Endothelial cell (in vitro differentiated cells): ENCODE measurements at regions not wholly inside any gene's neighbourhood (a gene's known extent, or its start where the extent isn't known, plus 50 kb on each side); places are given as distances from the start of the nearest gene placed in this dataset.

Source experiments
- DNase-seq: peaks from one replicate; pipeline ENCODE4 v3.0.0; 2021; ENCODE audit warnings: low spot score
- H3K27ac Mint-ChIP-seq: one replicate; pipeline ENCODE4 v1.8.0; 2021; ENCODE audit warnings: mixed read lengths, inconsistent platforms; ENCODE audit not compliant: unreplicated experiment
- H3K27me3 Mint-ChIP-seq: one replicate; pipeline ENCODE4 v1.8.0; 2021; ENCODE audit warnings: mild to moderate bottlenecking, moderate library complexity, mixed read lengths, inconsistent platforms; ENCODE audit not compliant: unreplicated experiment
- H3K36me3 Mint-ChIP-seq: one replicate; pipeline ENCODE4 v1.8.0; 2021; ENCODE audit warnings: mild to moderate bottlenecking, low read depth, mixed read lengths, inconsistent platforms; ENCODE audit not compliant: unreplicated experiment
- H3K4me1 Mint-ChIP-seq: one replicate; pipeline ENCODE4 v1.8.0; 2021; ENCODE audit warnings: mild to moderate bottlenecking, mixed read lengths, inconsistent platforms; ENCODE audit not compliant: unreplicated experiment
- H3K4me3 Mint-ChIP-seq: one replicate; pipeline ENCODE4 v1.8.0; 2021; ENCODE audit warnings: mild to moderate bottlenecking, mixed read lengths, inconsistent platforms; ENCODE audit not compliant: unreplicated experiment
- H3K9me3 Mint-ChIP-seq: one replicate; pipeline ENCODE4 v1.8.0; 2021; ENCODE audit warnings: mixed read lengths, inconsistent platforms; ENCODE audit not compliant: unreplicated experiment
- TF ChIP-seq, protein P1 (sequence below): fragments of 200-600 bp; sonication (generic); IDR thresholded peaks from one replicate; pipeline ENCODE4 v1.5.0; 2021; ENCODE audit warnings: antibody characterized with exemption; ENCODE audit not compliant: unreplicated experiment

- peaks cover 2% of the 10 kb centered on the region for H3K27me3 Mint-ChIP-seq
- DNase-seq = no peak
- peaks cover 5% of the 10 kb centered on the region for H3K4me1 Mint-ChIP-seq
- H3K36me3 Mint-ChIP-seq = no peaks in the 10 kb centered on the region
- H3K4me3 Mint-ChIP-seq = no peak overlapping the region
- TF ChIP-seq, protein P1, sequence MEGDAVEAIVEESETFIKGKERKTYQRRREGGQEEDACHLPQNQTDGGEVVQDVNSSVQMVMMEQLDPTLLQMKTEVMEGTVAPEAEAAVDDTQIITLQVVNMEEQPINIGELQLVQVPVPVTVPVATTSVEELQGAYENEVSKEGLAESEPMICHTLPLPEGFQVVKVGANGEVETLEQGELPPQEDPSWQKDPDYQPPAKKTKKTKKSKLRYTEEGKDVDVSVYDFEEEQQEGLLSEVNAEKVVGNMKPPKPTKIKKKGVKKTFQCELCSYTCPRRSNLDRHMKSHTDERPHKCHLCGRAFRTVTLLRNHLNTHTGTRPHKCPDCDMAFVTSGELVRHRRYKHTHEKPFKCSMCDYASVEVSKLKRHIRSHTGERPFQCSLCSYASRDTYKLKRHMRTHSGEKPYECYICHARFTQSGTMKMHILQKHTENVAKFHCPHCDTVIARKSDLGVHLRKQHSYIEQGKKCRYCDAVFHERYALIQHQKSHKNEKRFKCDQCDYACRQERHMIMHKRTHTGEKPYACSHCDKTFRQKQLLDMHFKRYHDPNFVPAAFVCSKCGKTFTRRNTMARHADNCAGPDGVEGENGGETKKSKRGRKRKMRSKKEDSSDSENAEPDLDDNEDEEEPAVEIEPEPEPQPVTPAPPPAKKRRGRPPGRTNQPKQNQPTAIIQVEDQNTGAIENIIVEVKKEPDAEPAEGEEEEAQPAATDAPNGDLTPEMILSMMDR = no peak
- H3K27ac Mint-ChIP-seq = no peak overlapping the region
- H3K9me3 Mint-ChIP-seq = no peaks in the 10 kb centered on the region
Measured at GRCh38 chr11:44382656-44383240, 72.8 kb upstream of the ALX4 start.

GRCh38 chr11:44383246-44383645, 73.3 kb upstream of the ALX4 start:
- H3K27me3 Mint-ChIP-seq = peaks cover 2% of the 10 kb centered on the region
- peaks cover 5% of the 10 kb centered on the region for H3K4me1 Mint-ChIP-seq
- TF ChIP-seq, protein P1 = no peak
- no peak overlapping the region for H3K27ac Mint-ChIP-seq
- no peak overlapping the region for H3K4me3 Mint-ChIP-seq
- no peaks in the 10 kb centered on the region for H3K36me3 Mint-ChIP-seq
- DNase-seq = no peak
- H3K9me3 Mint-ChIP-seq = no peaks in the 10 kb centered on the region

DNA sequence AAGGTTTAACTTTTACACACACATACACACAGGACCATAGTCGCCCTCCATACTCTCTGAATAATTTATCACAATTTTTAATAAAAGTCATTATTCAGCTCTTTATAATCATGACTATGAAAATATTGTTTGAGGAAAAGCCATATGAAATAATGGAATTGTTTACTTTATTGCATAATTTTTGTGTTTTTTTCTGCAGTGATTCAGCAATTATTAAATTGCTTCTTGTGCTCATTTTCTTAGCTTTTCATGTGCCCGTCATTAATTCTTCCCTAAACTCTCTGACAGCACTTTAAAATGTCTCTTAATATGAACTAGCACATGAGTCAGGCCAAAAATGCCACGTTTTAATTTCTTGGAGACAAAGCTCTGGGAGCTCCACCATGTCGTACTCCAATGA, 77.5 kb upstream of the ALX4 start:
- H3K27ac Mint-ChIP-seq = no peak overlapping the region
- H3K4me3 Mint-ChIP-seq = no peak overlapping the region
- TF ChIP-seq, protein P1 = no peak
- H3K9me3 Mint-ChIP-seq = no peaks in the 10 kb centered on the region
- DNase-seq = no peak
- no peaks in the 10 kb centered on the region for H3K36me3 Mint-ChIP-seq
- H3K27me3 Mint-ChIP-seq = peaks cover 2% of the 10 kb centered on the region
- H3K4me1 Mint-ChIP-seq = no peaks in the 10 kb centered on the region

GRCh38 chr11:44387825-44388224, 77.9 kb upstream of the ALX4 start:
- Mint-ChIP-seq H3K4me1 (no peaks in the 10 kb centered on the region), H3K4me3 (no peak overlapping the region), H3K27ac (no peak overlapping the region), H3K9me3 (no peaks in the 10 kb centered on the region), H3K36me3 (no peaks in the 10 kb centered on the region), H3K27me3 (peaks cover 2% of the 10 kb centered on the region)
- DNase-seq = no peak
- TF ChIP-seq, protein P1 = no peak

- Mint-ChIP-seq H3K4me3 (no peak overlapping the region), H3K27ac (no peak overlapping the region), H3K4me1 (no peaks in the 10 kb centered on the region), H3K9me3 (no peaks in the 10 kb centered on the region), H3K27me3 (peaks cover 2% of the 10 kb centered on the region), H3K36me3 (no peaks in the 10 kb centered on the region)
- TF ChIP-seq, protein P1 = no peak
- DNase-seq = no peak
Measured at GRCh38 chr11:44388828-44389657, 79.1 kb upstream of the ALX4 start.
